Esophagus squamous epithelium (tissue), 5 donors: ENCODE measurements at regions not wholly inside any gene's neighbourhood (a gene's known extent, or its start where the extent isn't known, plus 50 kb on each side); places are given as distances from the start of the nearest gene placed in this dataset.

Experiments used
- DNase-seq: peaks from one replicate; lab custom pipeline; 2025; lab: John Stamatoyannopoulos, UW
- H3K27ac ChIP-seq, 4 donors: fragments of 200-600 bp; sonication (generic); one replicate each; pipeline ENCODE4 v1.5.1; 2016 to 2019; ENCODE audit warnings: mild to moderate bottlenecking in 1 of 4
- H3K27me3 ChIP-seq, 4 donors: fragments of 200-600 bp; sonication (generic); 1 replicate in 3 of 4; 2 replicates in 1 of 4; pipeline versions ENCODE4 v1.5.1 to v1.6.0; 2017 to 2021; ENCODE audit warnings: antibody characterized with exemption in 1 of 4
- H3K36me3 ChIP-seq, 3 donors: fragments of 200-600 bp; sonication (generic); one replicate each; pipeline ENCODE4 v1.5.1; 2016 to 2019
- H3K4me1 ChIP-seq, 3 donors: fragments of 200-600 bp; sonication (generic); one replicate each; pipeline ENCODE4 v1.5.1; 2017 to 2019
- H3K4me3 ChIP-seq, 4 donors: fragments of 200-600 bp; sonication (generic); 1 replicate in 3 of 4; 2 replicates in 1 of 4; pipeline ENCODE4 v1.5.1; 2016 to 2019; ENCODE audit warnings: mild to moderate bottlenecking in 2 of 4, moderate library complexity in 1 of 4
- H3K9me3 ChIP-seq, 3 donors: fragments of 200-600 bp; sonication (generic); one replicate each; pipeline ENCODE4 v1.5.1; 2016 to 2019
- CTCF ChIP-seq, 6 experiments: fragments of 450-650 bp in 4 of 6; fragments of 200-600 bp in 2 of 6; sonication (generic) in 2 of 6; IDR thresholded peaks; one replicate each; pipeline ENCODE4 v1.5.1; 2016 to 2019; ENCODE audit warnings: antibody characterized with exemption in 6 of 6, mild to moderate bottlenecking in 4 of 6, moderate library complexity in 4 of 6
- POLR2A ChIP-seq, 4 donors: fragments of 450-650 bp; IDR thresholded peaks; one replicate each; pipeline ENCODE4 v1.6.1; 2017; ENCODE audit warnings: antibody characterized with exemption in 4 of 4, mild to moderate bottlenecking in 4 of 4, moderate library complexity in 3 of 4
- WGBS, 2 donors: methylation state at CpG; one replicate each; pipeline ENCODE4 v1.1.5; 2018; 5-methylcytosine and 5-hydroxymethylcytosine counted together
- intact Hi-C: fragments of 100-400 bp; cut with DNase I; formaldehyde crosslinking; loops from one replicate; pipeline ENCODE4 v1.15.0; 2022
- donor health status: DM: yes; HTN: yes; CAD: no.

- no peak for DNase-seq
- 67 to 79% methylated on average over 3 of the region's 3 CpGs for WGBS, 2 donors
- TF ChIP-seq POLR2A (IDR thresholded peaks at IDR 0.05) (no peak), CTCF (IDR thresholded peaks at IDR 0.05) (no peak)
- intact Hi-C loops = no loop called here
- Histone ChIP-seq H3K36me3 (no peaks in the 10 kb centered on the region), H3K27ac (no peak overlapping the region), H3K9me3 (no peaks in the 10 kb centered on the region), H3K4me3 (no peak overlapping the region), H3K4me1 (no peaks in the 10 kb centered on the region), H3K27me3 (no peaks in the 10 kb centered on the region)
Measured at GRCh38 chr6:163889904-163890514, 475.5 kb downstream of the QKI start.

GRCh38 chr6:163888030-163888819 lies 473.7 kb downstream of the QKI start:
- no peak overlapping the region for H3K27ac ChIP-seq
- TF ChIP-seq POLR2A (IDR thresholded peaks at IDR 0.05) (no peak), CTCF (IDR thresholded peaks at IDR 0.05) (no peak)
- H3K36me3 ChIP-seq = no peaks in the 10 kb centered on the region
- DNase-seq = no peak
- no peaks in the 10 kb centered on the region for H3K27me3 ChIP-seq
- 72 to 88% methylated on average over 2 of the region's 2 CpGs for WGBS, 2 donors
- H3K4me1 ChIP-seq = no peaks in the 10 kb centered on the region
- no peaks in the 10 kb centered on the region for H3K9me3 ChIP-seq
- no peak overlapping the region for H3K4me3 ChIP-seq
- intact Hi-C loops = no loop called here

- Histone ChIP-seq H3K9me3 (no peaks in the 10 kb centered on the region), H3K27me3 (no peaks in the 10 kb centered on the region), H3K4me3 (no peak overlapping the region), H3K27ac (no peak overlapping the region), H3K36me3 (no peaks in the 10 kb centered on the region), H3K4me1 (no peaks in the 10 kb centered on the region)
- 71 to 82% methylated on average over 1 of the region's 1 CpG for WGBS, 2 donors
- DNase-seq = no peak
- TF ChIP-seq CTCF (IDR thresholded peaks at IDR 0.05) (no peak), POLR2A (IDR thresholded peaks at IDR 0.05) (no peak)
- intact Hi-C loops = no loop called here
Measured at GRCh38 chr6:163886428-163886827, 471.9 kb downstream of the QKI start.

- H3K9me3 ChIP-seq = no peaks in the 10 kb centered on the region
- H3K4me1 ChIP-seq = no peaks in the 10 kb centered on the region
- WGBS, 2 donors = 68 to 88% methylated on average over 3 of the region's 3 CpGs
- H3K27me3 ChIP-seq = no peaks in the 10 kb centered on the region
- TF ChIP-seq CTCF (IDR thresholded peaks at IDR 0.05) (no peak), POLR2A (IDR thresholded peaks at IDR 0.05) (no peak)
- H3K4me3 ChIP-seq = no peak overlapping the region
- H3K36me3 ChIP-seq = no peaks in the 10 kb centered on the region
- intact Hi-C loops = no loop called here
- DNase-seq = no peak
- H3K27ac ChIP-seq = no peak overlapping the region
Measured at GRCh38 chr6:163883984-163884383, 469.5 kb downstream of the QKI start.

GRCh38 chr6:163878698-163879097 lies 464.2 kb downstream of the QKI start:
- Histone ChIP-seq H3K4me3 (no peak overlapping the region), H3K4me1 (no peaks in the 10 kb centered on the region), H3K27me3 (no peaks in the 10 kb centered on the region), H3K27ac (no peak overlapping the region), H3K9me3 (no peaks in the 10 kb centered on the region), H3K36me3 (no peaks in the 10 kb centered on the region)
- intact Hi-C loops = no loop called here
- no peak for DNase-seq
- 68 to 70% methylated on average over 2 of the region's 2 CpGs for WGBS, 2 donors
- TF ChIP-seq CTCF (IDR thresholded peaks at IDR 0.05) (no peak), POLR2A (IDR thresholded peaks at IDR 0.05) (no peak)
